K562 (cell line): ENCODE measurements at regions not wholly inside any gene's neighbourhood (a gene's known extent, or its start where the extent isn't known, plus 50 kb on each side); places are given as distances from the start of the nearest gene placed in this dataset.

Experiments used
- ATAC-seq: fragments of 200-7000 bp; cut with Tn5 transposase; 3 replicates; pipeline ENCODE4 v1.9.1; 2020; ENCODE audit warnings: moderate library complexity
- BruUV-seq: library from RNA; stranded (reverse); fragments of 400-500 nt; replicated peaks from 2 replicates; lab custom pipeline; 2021; lab: Mats Ljungman, UMichigan
- CTCF ChIA-PET: fragments of 300-600 bp; formaldehyde crosslinking; extraction: SDS; loops from one replicate; lab custom pipeline; 2021; ENCODE audit warnings: low intra/inter-chr PET ratio; lab: Yijun Ruan, JAX
- POLR2A ChIA-PET: fragments of 300-600, 350-650 bp; sonication (Branson Sonifier 250); formaldehyde crosslinking; extraction: SDS; loops from one replicate; lab custom pipeline; 2021; ENCODE audit warnings: antibody characterized with exemption, inconsistent platforms; lab: Yijun Ruan, JAX
- DNase-seq, 4 experiments: peaks; one replicate each; pipeline versions ENCODE4 v3.0.0 to v3.0.0-alpha.2; 2011 to 2018; ENCODE audit warnings: low spot score in 3 of 4, mixed read lengths in 3 of 4; ENCODE audit errors: extremely low read depth in 1 of 4
- FAIRE-seq: peaks from 2 replicates; lab custom pipeline; 2011; peaks lifted over from hg19 to GRCh38; lab: Jason Lieb, UNC
- H2AFZ ChIP-seq: 2 replicates; pipeline ENCODE4 v1.6.0; 2011; ENCODE audit warnings: low read depth, low read length, control low read depth, inconsistent platforms
- H3K27ac ChIP-seq: fragments of 200-600 bp; 3 replicates; pipeline ENCODE4 v1.8.0; 2011; ENCODE audit warnings: low read depth, mild to moderate bottlenecking, control low read depth, inconsistent platforms, low read length, moderate library complexity, mixed read lengths; ENCODE audit errors: extremely low read depth
- H3K27me3 ChIP-seq, 2 experiments: fragments of 300-600 bp in 1 of 2; 2 replicates in 1 of 2; 3 replicates in 1 of 2; pipeline versions ENCODE4 v1.6.0 to v1.8.0; 2011; ENCODE audit warnings: inconsistent platforms in 2 of 2, low read length in 2 of 2, mild to moderate bottlenecking in 1 of 2, mixed read lengths in 1 of 2, moderate library complexity in 1 of 2; ENCODE audit not compliant: control insufficient read depth in 2 of 2, insufficient read depth in 2 of 2
- H3K36me3 ChIP-seq: fragments of 300-600 bp; 3 replicates; pipeline ENCODE4 v1.8.0; 2011; ENCODE audit warnings: mild to moderate bottlenecking, low read length, inconsistent platforms; ENCODE audit not compliant: control insufficient read depth, insufficient read depth
- H3K4me1 ChIP-seq, 2 experiments: fragments of 200-600 bp in 1 of 2; replicated peaks in 1 of 2; 2 replicates in 1 of 2; 3 replicates in 1 of 2; pipeline versions ENCODE4 v1.5.1 to v1.8.0; 2011; ENCODE audit warnings: inconsistent platforms in 2 of 2, low read length in 2 of 2, mild to moderate bottlenecking in 1 of 2, mixed read lengths in 1 of 2, moderate library complexity in 1 of 2; ENCODE audit not compliant: control insufficient read depth in 2 of 2, insufficient read depth in 2 of 2
- H3K4me2 ChIP-seq: 2 replicates; pipeline ENCODE4 v1.6.1; 2011; ENCODE audit warnings: low read length, control low read depth, inconsistent platforms, mixed read lengths; ENCODE audit not compliant: insufficient read depth
- H3K4me3 ChIP-seq: fragments of 200-600 bp; sonication (generic), shearing (Covaris generic); 2 replicates; pipeline ENCODE4 v1.5.1; 2016; ENCODE audit warnings: control low read depth, inconsistent platforms
- H3K79me2 ChIP-seq: fragments of 200-600 bp; 3 replicates; pipeline ENCODE4 v1.8.0; 2011; ENCODE audit warnings: low read length, inconsistent platforms; ENCODE audit not compliant: control insufficient read depth, insufficient read depth
- H3K9ac ChIP-seq, 2 experiments: 2 replicates each; pipeline versions ENCODE4 v1.6.0 to v1.6.1; 2011; ENCODE audit warnings: low read depth in 2 of 2, low read length in 2 of 2, control low read depth in 1 of 2, inconsistent platforms in 1 of 2, mild to moderate bottlenecking in 1 of 2, mixed read lengths in 1 of 2; ENCODE audit not compliant: insufficient read depth in 1 of 2
- H3K9me1 ChIP-seq: one replicate; pipeline ENCODE4 v1.6.0; 2011; ENCODE audit warnings: inconsistent platforms, mild to moderate bottlenecking, low read length, moderate library complexity; ENCODE audit not compliant: control insufficient read depth, insufficient read depth
- H3K9me3 ChIP-seq: replicated peaks from 2 replicates; pipeline ENCODE4 v1.5.1; 2011; ENCODE audit warnings: low read depth, low read length, inconsistent platforms; ENCODE audit not compliant: control insufficient read depth, insufficient read depth
- H4K20me1 ChIP-seq: replicated peaks from 2 replicates; pipeline ENCODE4 v1.6.1; 2011; ENCODE audit warnings: low read length, inconsistent platforms, mixed read lengths; ENCODE audit not compliant: control insufficient read depth, insufficient read depth
- CBX5 ChIP-seq: IDR thresholded peaks from 2 replicates; pipeline ENCODE4 v1.6.1; 2014; ENCODE audit warnings: low read depth, borderline replicate concordance
- E2F5 ChIP-seq: sonication (generic); formaldehyde crosslinking; IDR thresholded peaks from 2 replicates; pipeline ENCODE4 v1.8.0; 2022; ENCODE audit warnings: mild to moderate bottlenecking, missing genetic modification reagents
- FOXJ2 ChIP-seq: fragments of 200-800 bp; sonication (Bioruptor generic); IDR thresholded peaks from 2 replicates; pipeline ENCODE4 v1.6.1; 2016; ENCODE audit warnings: missing genetic modification characterization, missing compliant biosample characterization
- HCFC1 ChIP-seq: IDR thresholded peaks from 2 replicates; pipeline ENCODE4 v1.6.1; 2012; ENCODE audit warnings: low read depth, low read length, improper control_type of control experiment
- HDGF ChIP-seq: fragments of 450-650 bp; IDR thresholded peaks from 2 replicates; pipeline ENCODE4 v1.6.1; 2016
- PCBP2 ChIP-seq: fragments of 200-400 bp; formaldehyde crosslinking; IDR thresholded peaks from 2 replicates; pipeline ENCODE4 v1.6.1; 2018; ENCODE audit warnings: low read length, low read depth, mild to moderate bottlenecking, moderate library complexity; ENCODE audit not compliant: poor library complexity, severe bottlenecking
- PHF8 ChIP-seq: fragments of 200-600 bp; sonication (generic); IDR thresholded peaks from 2 replicates; pipeline ENCODE4 v1.6.1; 2012; ENCODE audit warnings: mixed run types, mild to moderate bottlenecking, inconsistent platforms, low read length, moderate library complexity, borderline replicate concordance
- RBBP5 ChIP-seq: fragments of 200-600 bp; sonication (generic); IDR thresholded peaks from 2 replicates; pipeline ENCODE4 v1.6.1; 2012; ENCODE audit warnings: borderline replicate concordance, mild to moderate bottlenecking, low read length, control low read depth, inconsistent platforms; ENCODE audit not compliant: insufficient read depth, poor library complexity, severe bottlenecking
- TRIM24 ChIP-seq, 2 experiments: fragments of 450-650 bp; IDR thresholded peaks; 2 replicates each; pipeline ENCODE4 v1.6.1; 2016
- U2AF1 ChIP-seq: fragments of 200-400 bp; formaldehyde crosslinking; optimal IDR thresholded peaks from 2 replicates; pipeline ENCODE3; 2017; ENCODE audit warnings: mild to moderate bottlenecking, low read depth, low read length, moderate library complexity
- XRCC4 ChIP-seq: IDR thresholded peaks from one replicate; pipeline ENCODE4 v1.6.1; 2011; ENCODE audit not compliant: insufficient read depth, insufficient read length; ENCODE audit errors: extremely low read depth
- ZNF785 ChIP-seq: fragments of 250-450 bp; sonication (Bioruptor Pico); IDR thresholded peaks from 2 replicates; pipeline ENCODE4 v1.4.0; 2020; ENCODE audit warnings: mild to moderate bottlenecking
- WGBS: fragments of 100-300 bp; shearing (Covaris generic); methylation state at CpG from one replicate; pipeline ENCODE4 v1.1.6; 2016; ENCODE audit warnings: low coverage, mixed read lengths; ENCODE audit not compliant: insufficient coverage; ENCODE audit errors: missing lambda C conversion rate; 5-methylcytosine and 5-hydroxymethylcytosine counted together
- in situ Hi-C: fragments of 300-500 bp; cut with MboI; formaldehyde crosslinking; loops from 4 replicates; pipeline ENCODE4 v1.15.0; 2018; ENCODE audit warnings: inconsistent platforms, mixed read lengths
- intact Hi-C: fragments of 100-400 bp; cut with micrococcal nuclease; formaldehyde crosslinking; loops from 2 replicates; pipeline ENCODE4 v1.14.2; 2022
- TF ChIP-seq, protein P1 (sequence below): fragments of 450-650 bp; IDR thresholded peaks from 2 replicates; pipeline ENCODE4 v1.6.1; 2016; ENCODE audit warnings: antibody characterized with exemption

- Histone ChIP-seq H3K4me3 (no peak overlapping the region), H4K20me1 (no peaks in the 10 kb centered on the region), H2AFZ (no peak overlapping the region), H3K36me3 (no peaks in the 10 kb centered on the region), H3K27ac (no peak overlapping the region), H3K9ac (no peak overlapping the region), H3K9me1 (no peaks in the 10 kb centered on the region), H3K9me3 (no peaks in the 10 kb centered on the region), H3K4me1 (no peaks in the 10 kb centered on the region), H3K4me2 (no peak overlapping the region), H3K79me2 (no peaks in the 10 kb centered on the region), H3K27me3 (no peaks in the 10 kb centered on the region)
- intact Hi-C loops (no loop called here), in situ Hi-C loops (no loop called here)
- ATAC-seq: no peak
- ChIA-PET POLR2A (interaction anchor here (0.5 to 1.2 kb wide), 3 partner anchors 10 to 860 kb away, joined by 3 read pairs; no protein-coding TSS in a partner anchor), CTCF (no interaction called here)
- no peak for DNase-seq
- BruUV-seq: no TSS peak
- no peak for FAIRE-seq
- 55% methylated on average over 3 of the region's 3 CpGs for WGBS
- TF ChIP-seq CBX5 (no peak), E2F5 (CRISPR knock-in tag) (no peak), FOXJ2 (no peak), HCFC1 (no peak), U2AF1 (no peak), HDGF (no peak), PHF8 (no peak), RBBP5 (no peak), TRIM24 (IDR thresholded peaks at IDR 0.05) (no peak), PCBP2 (no peak), ZNF785 (CRISPR knock-in tag) (no peak), XRCC4 (no peak)
- TF ChIP-seq, protein P1, sequence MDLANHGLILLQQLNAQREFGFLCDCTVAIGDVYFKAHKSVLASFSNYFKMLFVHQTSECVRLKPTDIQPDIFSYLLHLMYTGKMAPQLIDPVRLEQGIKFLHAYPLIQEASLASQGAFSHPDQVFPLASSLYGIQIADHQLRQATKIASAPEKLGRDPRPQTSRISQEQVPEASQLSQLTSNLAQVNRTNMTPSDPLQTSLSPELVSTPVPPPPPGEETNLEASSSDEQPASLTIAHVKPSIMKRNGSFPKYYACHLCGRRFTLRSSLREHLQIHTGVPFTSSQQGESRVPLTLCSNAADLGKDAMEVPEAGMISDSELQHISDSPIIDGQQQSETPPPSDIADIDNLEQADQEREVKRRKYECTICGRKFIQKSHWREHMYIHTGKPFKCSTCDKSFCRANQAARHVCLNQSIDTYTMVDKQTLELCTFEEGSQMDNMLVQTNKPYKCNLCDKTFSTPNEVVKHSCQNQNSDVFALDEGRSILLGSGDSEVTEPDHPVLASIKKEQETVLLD: no peak
Observed at GRCh38 chr22:26779929-26780328, 122.5 kb downstream of the MIAT start.
